ENCODE measurements at regions not wholly inside any gene's neighbourhood (a gene's known extent, or its start where the extent isn't known, plus 50 kb on each side); places are given as distances from the start of the nearest gene placed in this dataset.
"Not testable (repeated sequence)": the region's sequence is repeated elsewhere in the genome, so short reads cannot be mapped to it uniquely, and the experiment has no call there.

GRCh38 chrX:33989936-33990335 is 142.2 kb downstream of the FAM47A start:
- DNase-seq (ENCODE audit: insufficient read length, low spot score) (no peak), FAIRE-seq (no peak)

GRCh38 chrX:33987458-33987857 is 144.7 kb downstream of the FAM47A start:
- no peak for DNase-seq (ENCODE audit: insufficient read length, low spot score)
- FAIRE-seq = no peak

GRCh38 chrX:33974676-33975075 is 157.4 kb downstream of the FAM47A start:
- DNase-seq (ENCODE audit: insufficient read length, low spot score) (no peak), FAIRE-seq (peak; percentile 70)

- FAIRE-seq (no peak), DNase-seq (ENCODE audit: insufficient read length, low spot score) (no peak)
These were observed 161.8 kb downstream of the FAM47A start for GRCh38 chrX:33970028-33970967.

GRCh38 chrX:33969105-33969504 is 163.0 kb downstream of the FAM47A start:
- FAIRE-seq (no peak), DNase-seq (ENCODE audit: insufficient read length, low spot score) (no peak)

GRCh38 chrX:33968611-33969010 is 163.5 kb downstream of the FAM47A start:
- FAIRE-seq (no peak), DNase-seq (ENCODE audit: insufficient read length, low spot score) (no peak)

- FAIRE-seq = no peak
- no peak for DNase-seq (ENCODE audit: insufficient read length, low spot score)
These were observed 182.8 kb downstream of the FAM47A start for GRCh38 chrX:33949300-33949699.

GRCh38 chrX:33926249-33926648 is 205.9 kb downstream of the FAM47A start:
- FAIRE-seq; DNase-seq (ENCODE audit: insufficient read length, low spot score): not testable (repeated sequence)

GRCh38 chrX:33923262-33923661 is 208.9 kb downstream of the FAM47A start:
- DNase-seq (ENCODE audit: insufficient read length, low spot score) = no peak
- no peak for FAIRE-seq

GRCh38 chrX:33909836-33910235 is 222.3 kb downstream of the FAM47A start:
- FAIRE-seq = no peak
- DNase-seq (ENCODE audit: insufficient read length, low spot score) = no peak

- FAIRE-seq (peak; percentile 20), DNase-seq (ENCODE audit: insufficient read length, low spot score) (no peak)
These were observed 223.2 kb downstream of the FAM47A start for GRCh38 chrX:33908898-33909297.

- FAIRE-seq (no peak), DNase-seq (ENCODE audit: insufficient read length, low spot score) (no peak)
These were observed 224.0 kb downstream of the FAM47A start for GRCh38 chrX:33908074-33908473.

GRCh38 chrX:33906971-33907370 is 225.1 kb downstream of the FAM47A start:
- no peak for FAIRE-seq
- no peak for DNase-seq (ENCODE audit: insufficient read length, low spot score)

GRCh38 chrX:33892670-33893069 is 239.4 kb downstream of the FAM47A start:
- no peak for DNase-seq (ENCODE audit: insufficient read length, low spot score)
- FAIRE-seq = no peak

GRCh38 chrX:33855251-33855650 is 276.9 kb downstream of the FAM47A start:
- no peak for FAIRE-seq
- no peak for DNase-seq (ENCODE audit: insufficient read length, low spot score)

GRCh38 chrX:33852146-33852545 is 280.0 kb downstream of the FAM47A start:
- FAIRE-seq; DNase-seq (ENCODE audit: insufficient read length, low spot score): not testable (repeated sequence)

GRCh38 chrX:33840176-33840575 is 291.9 kb downstream of the FAM47A start:
- no peak for FAIRE-seq
- DNase-seq (ENCODE audit: insufficient read length, low spot score) = no peak

GRCh38 chrX:33831211-33831610 is 300.9 kb downstream of the FAM47A start:
- DNase-seq (ENCODE audit: insufficient read length, low spot score) (no peak), FAIRE-seq (no peak)

- DNase-seq (ENCODE audit: insufficient read length, low spot score) (no peak), FAIRE-seq (no peak)
These were observed 314.8 kb downstream of the FAM47A start for GRCh38 chrX:33817266-33817665.

GRCh38 chrX:33808636-33809035 is 323.5 kb downstream of the FAM47A start:
- DNase-seq (ENCODE audit: insufficient read length, low spot score) = no peak

GRCh38 chrX:33784548-33784947 is 347.6 kb downstream of the FAM47A start:
- FAIRE-seq (no peak), DNase-seq (ENCODE audit: insufficient read length, low spot score) (no peak)

More at GRCh38 chrX:33808636-33809035, 323.5 kb downstream of the FAM47A start:
- FAIRE-seq = no peak

- no peak for DNase-seq (ENCODE audit: insufficient read length, low spot score)
- no peak for FAIRE-seq
These were observed 390.3 kb downstream of the FAM47A start for GRCh38 chrX:33741807-33742206.
